Esophagus muscularis mucosa (tissue), 4 donors: ENCODE measurements at regions not wholly inside any gene's neighbourhood (a gene's known extent, or its start where the extent isn't known, plus 50 kb on each side); places are given as distances from the start of the nearest gene placed in this dataset.

Experiments used
- DNase-seq: peaks from one replicate; pipeline ENCODE4 v3.0.0-alpha.2; 2017; ENCODE audit errors: extremely low spot score
- H3K27ac ChIP-seq, 4 donors: fragments of 200-600 bp; sonication (generic); replicated peaks in 1 of 4; 1 replicate in 3 of 4; 2 replicates in 1 of 4; pipeline ENCODE4 v1.5.1; 2016 to 2019; ENCODE audit warnings: mild to moderate bottlenecking in 1 of 4
- H3K27me3 ChIP-seq, 4 donors: fragments of 200-600 bp; sonication (generic); one replicate each; pipeline versions ENCODE4 v1.5.1 to v1.6.0; 2016 to 2019
- H3K36me3 ChIP-seq, 4 donors: fragments of 200-600 bp; sonication (generic); one replicate each; pipeline ENCODE4 v1.5.1; 2016 to 2019
- H3K4me1 ChIP-seq, 4 donors: fragments of 200-600 bp; sonication (generic); one replicate each; pipeline ENCODE4 v1.5.1; 2016 to 2019
- H3K4me3 ChIP-seq, 4 donors: fragments of 200-600 bp; sonication (generic); 1 replicate in 2 of 4; 2 replicates in 2 of 4; pipeline ENCODE4 v1.5.1; 2016 to 2019; ENCODE audit warnings: mild to moderate bottlenecking in 4 of 4, moderate library complexity in 1 of 4
- H3K9me3 ChIP-seq, 4 donors: fragments of 200-600 bp; sonication (generic); 1 replicate in 3 of 4; 2 replicates in 1 of 4; pipeline ENCODE4 v1.5.1; 2016 to 2019
- CTCF ChIP-seq, 3 experiments: fragments of 200-600 bp in 2 of 3; fragments of 450-650 bp in 1 of 3; sonication (generic) in 2 of 3; IDR thresholded peaks; one replicate each; pipeline ENCODE4 v1.5.1; 2017 to 2019; ENCODE audit warnings: antibody characterized with exemption in 3 of 3, mild to moderate bottlenecking in 2 of 3, moderate library complexity in 1 of 3
- EP300 ChIP-seq: sonication (generic); formaldehyde crosslinking; IDR thresholded peaks from one replicate; pipeline ENCODE4 v1.6.1; 2017; ENCODE audit warnings: antibody characterized with exemption
- POLR2A ChIP-seq: fragments of 450-650 bp; IDR thresholded peaks from one replicate; pipeline ENCODE4 v1.6.1; 2017; ENCODE audit warnings: antibody characterized with exemption, moderate library complexity, mild to moderate bottlenecking, low read depth
- POLR2AphosphoS5 ChIP-seq, 2 donors: sonication (generic); formaldehyde crosslinking; IDR thresholded peaks; one replicate each; pipeline ENCODE4 v1.6.1; 2017; ENCODE audit warnings: antibody characterized with exemption in 2 of 2
- WGBS: methylation state at CpG from one replicate; pipeline ENCODE4 v1.1.5; 2018; 5-methylcytosine and 5-hydroxymethylcytosine counted together
- intact Hi-C: fragments of 100-400 bp; cut with DNase I; formaldehyde crosslinking; loops from one replicate; pipeline ENCODE4 v1.15.1; 2023

GRCh38 chr4:125243789-125244397 lies 70.9 kb upstream of the FAT4 start:
- H3K36me3 ChIP-seq = no peaks in the 10 kb centered on the region
- no peak for TF ChIP-seq POLR2AphosphoS5 (IDR thresholded peaks at IDR 0.05)
- TF ChIP-seq CTCF (IDR thresholded peaks at IDR 0.05) = no peak
- no peak for TF ChIP-seq EP300
- TF ChIP-seq POLR2A = no peak
- intact Hi-C loops = loop anchor here (5.0 kb wide), 1 partner anchor 912 kb away; no protein-coding TSS in a partner anchor
- no peaks in the 10 kb centered on the region for H3K27me3 ChIP-seq
- no peak overlapping the region for H3K27ac ChIP-seq
- H3K9me3 ChIP-seq = no peaks in the 10 kb centered on the region
- H3K4me3 ChIP-seq = no peak overlapping the region
- no peaks in the 10 kb centered on the region for H3K4me1 ChIP-seq
- DNase-seq = no peak
- 75% methylated on average over 3 of the region's 3 CpGs for WGBS

DNA sequence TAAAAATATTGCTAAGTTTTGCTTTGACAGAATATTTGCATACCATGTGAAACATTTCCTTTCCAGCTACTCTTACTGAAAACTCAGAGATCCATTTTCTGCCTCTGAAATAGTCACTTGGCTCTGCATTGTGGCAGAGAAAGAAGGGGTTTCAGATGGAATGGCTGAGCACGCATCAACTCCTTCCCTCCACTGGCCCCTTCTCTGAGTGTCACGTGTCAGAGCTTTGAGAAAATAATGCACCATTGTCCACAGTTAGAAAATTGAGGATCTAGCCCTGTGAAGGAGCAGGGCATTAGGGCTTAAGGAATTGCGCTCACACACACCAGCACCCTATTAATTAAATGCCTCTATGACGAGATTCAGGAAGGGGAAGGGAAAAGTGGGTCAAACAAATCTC lies 78.8 kb upstream of the FAT4 start:
- H3K27ac ChIP-seq = no peak overlapping the region
- H3K36me3 ChIP-seq = no peaks in the 10 kb centered on the region
- 86% methylated on average over 4 of the region's 4 CpGs for WGBS
- H3K9me3 ChIP-seq = no peaks in the 10 kb centered on the region
- DNase-seq = no peak
- H3K4me1 ChIP-seq = no peaks in the 10 kb centered on the region
- no peak overlapping the region for H3K4me3 ChIP-seq
- no peaks in the 10 kb centered on the region for H3K27me3 ChIP-seq
- TF ChIP-seq POLR2A (no peak), CTCF (IDR thresholded peaks at IDR 0.05) (no peak), POLR2AphosphoS5 (IDR thresholded peaks at IDR 0.05) (no peak), EP300 (no peak)
- intact Hi-C loops = no loop called here

GRCh38 chr4:125231661-125232060 lies 83.1 kb upstream of the FAT4 start:
- 79% methylated on average over 1 of the region's 1 CpG for WGBS
- intact Hi-C loops = no loop called here
- no peak for TF ChIP-seq CTCF (IDR thresholded peaks at IDR 0.05)
- no peak for TF ChIP-seq POLR2AphosphoS5 (IDR thresholded peaks at IDR 0.05)
- TF ChIP-seq EP300 = no peak
- TF ChIP-seq POLR2A = no peak

GRCh38 chr4:125229596-125230058 lies 85.1 kb upstream of the FAT4 start:
- Histone ChIP-seq H3K27ac (no peak overlapping the region), H3K4me3 (no peak overlapping the region), H3K27me3 (no peaks in the 10 kb centered on the region), H3K36me3 (no peaks in the 10 kb centered on the region), H3K4me1 (no peaks in the 10 kb centered on the region), H3K9me3 (no peaks in the 10 kb centered on the region)
- 100% methylated on average over 7 of the region's 35 CpGs for WGBS
- intact Hi-C loops = no loop called here
- TF ChIP-seq POLR2AphosphoS5 (IDR thresholded peaks at IDR 0.05) = no peak
- no peak for TF ChIP-seq CTCF (IDR thresholded peaks at IDR 0.05)
- TF ChIP-seq POLR2A = no peak
- no peak for TF ChIP-seq EP300
- no peak for DNase-seq

More at GRCh38 chr4:125231661-125232060, 83.1 kb upstream of the FAT4 start:
- H3K27ac ChIP-seq = no peak overlapping the region
- H3K4me3 ChIP-seq = no peak overlapping the region
- DNase-seq = no peak
- no peaks in the 10 kb centered on the region for H3K4me1 ChIP-seq
- H3K27me3 ChIP-seq = no peaks in the 10 kb centered on the region
- no peaks in the 10 kb centered on the region for H3K36me3 ChIP-seq
- H3K9me3 ChIP-seq = no peaks in the 10 kb centered on the region

- no peak overlapping the region for H3K4me3 ChIP-seq
- H3K4me1 ChIP-seq = no peaks in the 10 kb centered on the region
- no peaks in the 10 kb centered on the region for H3K36me3 ChIP-seq
- intact Hi-C loops = no loop called here
- H3K27ac ChIP-seq = no peak overlapping the region
- no peaks in the 10 kb centered on the region for H3K27me3 ChIP-seq
- no peak for DNase-seq
- no peaks in the 10 kb centered on the region for H3K9me3 ChIP-seq
- no peak for TF ChIP-seq POLR2AphosphoS5 (IDR thresholded peaks at IDR 0.05)
- no peak for TF ChIP-seq EP300
- TF ChIP-seq CTCF (IDR thresholded peaks at IDR 0.05) = no peak
- no peak for TF ChIP-seq POLR2A
- 95% methylated on average over 2 of the region's 2 CpGs for whole genome bisulfite sequencing
These were observed 88.9 kb upstream of the FAT4 start for GRCh38 chr4:125225806-125226205.
